ENCODE measurements at regions not wholly inside any gene's neighbourhood (a gene's known extent, or its start where the extent isn't known, plus 50 kb on each side); places are given as distances from the start of the nearest gene placed in this dataset.

GRCh38 chr15:88375234-88375927 is 91.8 kb downstream of the MRPL46 start:
- H3K36me3 Mint-ChIP-seq (ENCODE audit: low read depth), result no peaks in the 10 kb centered on the region
- H3K4me1 Mint-ChIP-seq, result no peaks in the 10 kb centered on the region
- ChIA-PET POLR2A (no interaction called here), CTCF (interaction anchor here (1.0 to 1.1 kb wide), 2 partner anchors 12 to 64 kb away, joined by 3 read pairs; no protein-coding TSS in a partner anchor)
- no peak for DNase-seq
- H3K27me3 Mint-ChIP-seq, result peaks cover under 1% of the 10 kb centered on the region
- no peak overlapping the region for H3K4me3 Mint-ChIP-seq
- H3K9me3 Mint-ChIP-seq, result no peaks in the 10 kb centered on the region
- no peak overlapping the region for H3K27ac Mint-ChIP-seq

- POLR2A ChIA-PET, result no interaction called here
- Mint-ChIP-seq H3K4me1 (no peaks in the 10 kb centered on the region), H3K9me3 (no peaks in the 10 kb centered on the region)
Measured at GRCh38 chr15:88365124-88365523, 102.1 kb downstream of the MRPL46 start.

GRCh38 chr15:88348579-88349230 is 92.2 kb upstream of the NTRK3 start:
- ChIA-PET POLR2A (no interaction called here), CTCF (no interaction called here)
- peaks cover 7% of the 10 kb centered on the region for H3K27me3 Mint-ChIP-seq
- no peaks in the 10 kb centered on the region for H3K36me3 Mint-ChIP-seq (ENCODE audit: low read depth)
- H3K27ac Mint-ChIP-seq, result no peak overlapping the region
- peaks cover 5% of the 10 kb centered on the region for H3K9me3 Mint-ChIP-seq
- DNase-seq, result no peak
- no peaks in the 10 kb centered on the region for H3K4me1 Mint-ChIP-seq
- H3K4me3 Mint-ChIP-seq, result no peak overlapping the region

More at GRCh38 chr15:88365124-88365523, 102.1 kb downstream of the MRPL46 start:
- H3K36me3 Mint-ChIP-seq (ENCODE audit: low read depth), result no peaks in the 10 kb centered on the region
- no peak overlapping the region for H3K4me3 Mint-ChIP-seq
- CTCF ChIA-PET, result no interaction called here
- DNase-seq, result no peak
- no peak overlapping the region for H3K27ac Mint-ChIP-seq
- peaks cover 2% of the 10 kb centered on the region for H3K27me3 Mint-ChIP-seq

GRCh38 chr15:88345962-88346361 is 89.4 kb upstream of the NTRK3 start:
- Mint-ChIP-seq H3K27ac (no peak overlapping the region), H3K27me3 (peaks cover 7% of the 10 kb centered on the region), H3K4me3 (no peak overlapping the region), H3K36me3 (ENCODE audit: low read depth) (no peaks in the 10 kb centered on the region), H3K9me3 (no peaks in the 10 kb centered on the region), H3K4me1 (no peaks in the 10 kb centered on the region)
- ChIA-PET POLR2A (no interaction called here), CTCF (no interaction called here)
- no peak for DNase-seq

GRCh38 chr15:88344786-88345185 is 88.2 kb upstream of the NTRK3 start:
- no peaks in the 10 kb centered on the region for H3K9me3 Mint-ChIP-seq
- H3K27me3 Mint-ChIP-seq, result peaks cover 5% of the 10 kb centered on the region
- CTCF ChIA-PET, result no interaction called here
- no peaks in the 10 kb centered on the region for H3K4me1 Mint-ChIP-seq
- H3K4me3 Mint-ChIP-seq, result no peak overlapping the region
- no peak overlapping the region for H3K27ac Mint-ChIP-seq
- no peak for DNase-seq
- no peaks in the 10 kb centered on the region for H3K36me3 Mint-ChIP-seq (ENCODE audit: low read depth)
- POLR2A ChIA-PET, result no interaction called here

- Mint-ChIP-seq H3K4me1 (no peaks in the 10 kb centered on the region), H3K36me3 (ENCODE audit: low read depth) (no peaks in the 10 kb centered on the region), H3K9me3 (no peaks in the 10 kb centered on the region), H3K4me3 (no peak overlapping the region), H3K27me3 (peaks cover 7% of the 10 kb centered on the region), H3K27ac (no peak overlapping the region)
- POLR2A ChIA-PET, result no interaction called here
- no peak for DNase-seq
- CTCF ChIA-PET, result no interaction called here
Measured at GRCh38 chr15:88342666-88343065, 86.1 kb upstream of the NTRK3 start.

- ChIA-PET CTCF (no interaction called here), POLR2A (no interaction called here)
- Mint-ChIP-seq H3K27me3 (peaks cover 7% of the 10 kb centered on the region), H3K36me3 (ENCODE audit: low read depth) (no peaks in the 10 kb centered on the region), H3K27ac (no peak overlapping the region), H3K4me3 (no peak overlapping the region), H3K4me1 (no peaks in the 10 kb centered on the region), H3K9me3 (no peaks in the 10 kb centered on the region)
- no peak for DNase-seq
Measured at GRCh38 chr15:88341653-88342052, 85.1 kb upstream of the NTRK3 start.

GRCh38 chr15:88341006-88341405 is 84.5 kb upstream of the NTRK3 start:
- Mint-ChIP-seq H3K36me3 (ENCODE audit: low read depth) (no peaks in the 10 kb centered on the region), H3K27me3 (peaks cover 5% of the 10 kb centered on the region), H3K4me1 (no peaks in the 10 kb centered on the region), H3K27ac (no peak overlapping the region), H3K4me3 (no peak overlapping the region), H3K9me3 (no peaks in the 10 kb centered on the region)
- DNase-seq, result no peak
- CTCF ChIA-PET, result no interaction called here
- POLR2A ChIA-PET, result no interaction called here

GRCh38 chr15:88337993-88338392 is 81.5 kb upstream of the NTRK3 start:
- H3K4me1 Mint-ChIP-seq, result no peaks in the 10 kb centered on the region
- no peak overlapping the region for H3K4me3 Mint-ChIP-seq
- H3K9me3 Mint-ChIP-seq, result no peaks in the 10 kb centered on the region
- no peak overlapping the region for H3K27ac Mint-ChIP-seq
- POLR2A ChIA-PET, result no interaction called here
- H3K27me3 Mint-ChIP-seq, result peaks cover 2% of the 10 kb centered on the region
- H3K36me3 Mint-ChIP-seq (ENCODE audit: low read depth), result no peaks in the 10 kb centered on the region
- DNase-seq, result no peak
- CTCF ChIA-PET, result no interaction called here

GRCh38 chr15:88335074-88335473 is 78.5 kb upstream of the NTRK3 start:
- Mint-ChIP-seq H3K4me1 (no peaks in the 10 kb centered on the region), H3K27ac (no peak overlapping the region), H3K27me3 (peaks cover 2% of the 10 kb centered on the region), H3K9me3 (no peaks in the 10 kb centered on the region), H3K4me3 (no peak overlapping the region), H3K36me3 (ENCODE audit: low read depth) (no peaks in the 10 kb centered on the region)
- ChIA-PET POLR2A (no interaction called here), CTCF (no interaction called here)
- DNase-seq, result no peak

GRCh38 chr15:88334436-88334835 is 77.9 kb upstream of the NTRK3 start:
- CTCF ChIA-PET, result no interaction called here
- Mint-ChIP-seq H3K9me3 (no peaks in the 10 kb centered on the region), H3K4me1 (no peaks in the 10 kb centered on the region), H3K27me3 (peaks cover 5% of the 10 kb centered on the region), H3K4me3 (no peak overlapping the region), H3K27ac (no peak overlapping the region), H3K36me3 (ENCODE audit: low read depth) (no peaks in the 10 kb centered on the region)
- no peak for DNase-seq
- POLR2A ChIA-PET, result no interaction called here

- ChIA-PET CTCF (no interaction called here), POLR2A (no interaction called here)
- Mint-ChIP-seq H3K4me1 (no peaks in the 10 kb centered on the region), H3K4me3 (no peak overlapping the region), H3K27me3 (peaks cover 4% of the 10 kb centered on the region), H3K9me3 (no peaks in the 10 kb centered on the region), H3K27ac (no peak overlapping the region), H3K36me3 (ENCODE audit: low read depth) (no peaks in the 10 kb centered on the region)
- DNase-seq, result peak; percentile 55
Measured at GRCh38 chr15:88331291-88331690, 74.8 kb upstream of the NTRK3 start.

GRCh38 chr15:88326924-88327323 is 70.4 kb upstream of the NTRK3 start:
- DNase-seq, result no peak
- ChIA-PET POLR2A (no interaction called here), CTCF (no interaction called here)
- Mint-ChIP-seq H3K4me3 (no peak overlapping the region), H3K27me3 (peaks cover 6% of the 10 kb centered on the region), H3K36me3 (ENCODE audit: low read depth) (no peaks in the 10 kb centered on the region), H3K27ac (no peak overlapping the region), H3K4me1 (no peaks in the 10 kb centered on the region), H3K9me3 (no peaks in the 10 kb centered on the region)

- no peaks in the 10 kb centered on the region for H3K4me1 Mint-ChIP-seq
- peaks cover 9% of the 10 kb centered on the region for H3K27me3 Mint-ChIP-seq
- CTCF ChIA-PET, result no interaction called here
- H3K27ac Mint-ChIP-seq, result no peak overlapping the region
- POLR2A ChIA-PET, result no interaction called here
- no peak for DNase-seq
- no peaks in the 10 kb centered on the region for H3K36me3 Mint-ChIP-seq (ENCODE audit: low read depth)
- no peaks in the 10 kb centered on the region for H3K9me3 Mint-ChIP-seq
- H3K4me3 Mint-ChIP-seq, result no peak overlapping the region
Measured at GRCh38 chr15:88324741-88325065, 68.2 kb upstream of the NTRK3 start.
